GM19240 (cell line): ENCODE measurements at regions not wholly inside any gene's neighbourhood (a gene's known extent, or its start where the extent isn't known, plus 50 kb on each side); places are given as distances from the start of the nearest gene placed in this dataset.
"Not testable (repeated sequence)": the region's sequence is repeated elsewhere in the genome, so short reads cannot be mapped to it uniquely, and the experiment has no call there.

Experiments used
- DNase-seq: peaks from one replicate; pipeline ENCODE4 v3.0.0; 2011; ENCODE audit warnings: low spot score; ENCODE audit not compliant: insufficient read length

DNA sequence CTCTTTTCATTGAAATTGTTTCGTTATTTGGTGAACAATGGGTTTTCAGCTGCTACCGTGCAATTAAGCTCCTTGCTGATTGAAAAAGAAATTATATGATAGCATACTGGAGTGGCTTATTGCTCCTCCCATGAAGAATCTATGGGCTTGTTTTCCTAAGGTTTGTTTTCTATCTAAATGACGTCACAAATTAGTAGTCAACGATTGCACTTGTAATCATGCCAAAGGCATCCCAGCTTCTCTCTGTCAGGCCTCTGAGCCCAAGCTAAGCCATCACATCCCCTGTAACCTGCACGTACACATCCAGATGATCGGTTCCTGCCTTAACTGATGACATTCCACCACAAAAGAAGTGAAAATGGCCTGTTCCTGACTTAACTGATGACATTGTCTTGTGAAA, 388.0 kb upstream of the LMCD1 start:
- DNase-seq = no peak

DNA sequence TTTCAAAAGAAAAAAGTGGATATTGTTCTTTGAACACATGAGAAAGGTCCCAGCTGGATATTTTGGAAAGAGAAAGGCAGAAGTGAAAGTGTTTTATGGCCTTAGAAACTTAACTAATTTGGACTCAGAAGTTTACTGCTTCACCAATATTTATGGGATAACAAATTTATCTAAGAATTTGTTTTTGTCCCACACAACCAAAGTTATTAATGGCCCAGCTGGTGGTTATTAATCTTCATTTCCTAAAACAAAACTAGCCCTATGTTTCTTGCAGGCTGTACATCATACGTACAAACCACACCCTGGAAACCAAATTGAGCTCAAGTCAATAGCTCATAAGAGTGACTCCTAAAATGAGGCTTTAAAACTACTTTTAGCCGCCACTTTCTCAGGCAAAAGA, 372.9 kb upstream of the LMCD1 start:
- DNase-seq = no peak

DNA sequence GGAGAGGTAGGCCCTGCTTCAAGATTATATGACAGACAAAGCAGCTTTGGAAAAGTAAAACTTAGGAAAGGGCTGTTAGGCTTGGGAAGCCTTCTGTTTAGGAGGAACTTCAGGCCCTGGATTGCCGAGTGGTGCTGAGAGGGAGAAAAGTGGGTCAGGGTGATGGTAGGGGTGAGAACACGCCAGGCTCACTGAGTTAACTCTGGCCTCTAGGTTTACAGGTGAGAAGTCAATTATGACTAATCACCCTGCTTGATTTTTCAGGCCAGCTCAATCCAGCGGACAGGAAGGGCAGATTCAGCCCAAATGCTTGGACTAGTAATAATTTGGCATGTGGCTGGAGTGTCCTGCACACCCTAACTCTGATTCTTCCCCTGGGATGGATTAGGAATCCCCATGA, 365.1 kb upstream of the LMCD1 start:
- DNase-seq = no peak

DNA sequence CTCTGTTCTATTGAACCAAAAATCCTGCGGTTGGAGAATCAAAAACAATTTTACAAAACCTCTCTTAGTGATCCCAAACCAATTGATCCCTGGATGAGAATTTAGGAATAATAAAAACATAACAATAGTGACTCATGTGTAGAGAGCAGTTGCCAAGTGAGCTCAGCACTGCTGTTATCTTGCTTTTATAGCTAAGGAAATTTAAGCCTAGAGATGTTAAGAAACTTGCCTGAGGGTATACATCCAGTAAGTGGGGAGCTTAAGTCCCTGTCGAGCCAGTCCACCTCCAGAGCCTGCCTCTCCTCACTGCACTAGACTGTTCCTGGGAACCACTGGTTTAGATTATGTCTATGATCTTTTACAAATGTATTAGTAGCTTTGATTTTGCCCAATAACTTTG, 358.4 kb upstream of the LMCD1 start:
- no peak for DNase-seq

DNA sequence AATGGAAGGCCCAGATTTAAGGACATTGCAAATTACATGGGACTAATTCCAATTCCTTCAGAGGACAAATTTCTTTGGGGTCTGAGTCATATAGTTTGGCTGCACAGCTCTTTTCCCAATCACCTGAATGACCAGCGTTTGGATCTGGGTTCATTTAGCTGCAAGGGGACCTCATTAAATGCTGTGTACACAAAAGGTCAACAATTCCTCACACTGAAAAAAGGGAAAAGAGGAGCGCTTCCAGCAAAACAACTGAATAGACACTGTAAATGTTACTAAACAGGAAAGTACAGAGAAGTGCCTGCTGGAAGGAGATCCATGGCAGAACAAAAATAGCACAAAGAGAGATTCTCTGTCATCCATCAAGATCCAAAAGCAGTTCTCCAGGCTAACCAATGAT, 356.0 kb upstream of the LMCD1 start:
- DNase-seq = no peak

DNA sequence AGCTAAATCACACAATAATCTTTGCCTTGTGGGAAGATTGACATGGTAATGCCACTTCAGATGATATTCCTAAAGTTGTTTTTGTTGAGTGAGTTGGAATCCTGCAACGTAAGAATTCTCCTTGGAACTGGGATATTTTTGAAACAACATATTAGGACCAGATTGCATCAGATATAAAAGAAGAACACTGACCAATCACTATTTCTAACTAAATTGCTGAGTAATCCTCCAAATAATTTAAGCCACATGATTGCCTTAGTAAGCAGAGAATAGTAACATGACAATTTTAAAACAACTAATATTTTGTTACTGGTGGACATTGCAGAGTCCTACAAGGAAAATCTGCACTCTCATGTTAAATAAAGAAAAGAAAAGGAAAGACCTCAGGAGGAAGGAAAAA, 353.9 kb upstream of the LMCD1 start:
- DNase-seq = no peak

DNA sequence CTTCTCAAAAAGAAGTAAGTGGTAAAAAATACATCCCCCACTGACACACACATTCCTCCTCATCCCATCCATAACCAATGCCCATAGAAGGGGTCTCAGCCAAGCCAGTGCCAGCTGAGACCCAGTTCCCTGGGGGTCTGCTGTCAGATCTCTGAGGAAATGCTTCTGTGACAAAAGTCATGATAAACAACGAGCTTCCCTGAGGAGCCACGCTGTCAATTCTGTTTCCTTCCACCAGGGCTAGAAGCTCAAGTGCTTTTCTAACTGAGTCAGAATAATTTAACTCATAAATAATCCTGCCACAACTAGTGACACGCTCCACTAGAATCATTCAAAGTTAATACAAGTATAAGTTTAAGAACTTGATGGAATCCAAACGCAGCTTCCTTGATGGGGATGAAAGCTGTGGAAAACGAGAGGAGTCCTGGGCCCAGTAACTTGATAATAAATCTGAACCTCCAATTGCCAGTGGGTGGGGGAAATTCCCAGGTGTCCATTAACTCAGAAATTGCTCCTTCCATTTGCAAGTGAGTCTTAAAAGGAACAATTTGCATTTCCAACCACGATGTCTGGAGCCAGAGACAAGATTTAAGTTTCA, 348.7 kb upstream of the LMCD1 start:
- DNase-seq = no peak

DNA sequence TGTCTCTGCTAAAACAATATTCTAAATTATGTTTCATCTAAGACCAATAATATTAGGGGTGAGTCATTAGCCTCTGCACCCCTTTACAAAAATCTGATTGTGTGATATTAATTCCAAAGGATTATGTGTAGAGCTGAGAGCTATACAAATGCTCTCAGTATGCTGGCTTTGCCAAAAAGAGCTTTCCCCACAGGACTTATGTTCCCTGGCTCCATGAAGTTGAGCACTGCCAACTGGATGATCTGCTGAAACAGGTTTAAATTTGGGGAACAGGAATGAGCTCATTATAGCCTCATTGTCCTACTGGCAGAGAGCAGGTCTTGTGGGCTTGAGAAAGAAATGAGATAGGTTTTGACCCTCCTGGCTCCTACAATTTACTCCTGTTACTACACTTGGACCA, 347.8 kb upstream of the LMCD1 start:
- no peak for DNase-seq

DNA sequence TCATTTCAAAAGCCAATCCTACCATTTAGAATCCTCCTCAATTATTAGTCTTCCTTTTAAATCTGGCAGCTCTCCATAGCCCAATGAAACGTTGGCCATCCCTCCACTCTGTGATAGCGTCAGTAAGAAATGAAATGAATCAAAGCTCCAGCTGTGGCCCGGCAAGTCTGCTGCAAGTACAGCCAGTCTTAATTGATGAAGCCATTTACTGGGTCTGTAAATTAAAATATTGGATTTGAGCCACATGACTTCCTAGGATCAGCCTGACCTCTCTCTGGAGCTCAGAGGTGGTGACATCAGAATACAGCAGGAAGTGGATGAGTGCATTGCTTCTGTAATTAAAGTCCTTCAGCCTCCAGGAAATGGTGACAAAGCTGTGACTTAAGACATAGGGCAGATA, 347.0 kb upstream of the LMCD1 start:
- DNase-seq = no peak

DNA sequence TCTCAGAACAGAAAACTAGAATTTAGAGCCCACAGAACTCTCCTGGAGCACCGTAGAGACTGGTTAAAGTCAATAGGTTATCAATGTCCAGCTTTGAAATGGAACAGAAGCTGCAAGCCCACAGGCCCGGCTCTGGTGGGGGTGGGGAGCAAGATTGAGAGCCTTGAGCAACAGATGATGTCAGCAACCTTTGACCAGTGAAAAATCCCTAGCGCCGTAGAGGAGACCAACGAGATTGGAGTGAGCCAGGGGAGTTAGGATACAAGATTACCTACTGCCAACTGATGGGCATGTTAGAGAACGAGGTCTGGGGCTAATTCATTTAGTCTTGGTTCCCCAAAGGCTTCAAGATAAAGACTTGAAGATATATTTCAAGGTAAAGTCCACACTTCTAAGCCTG, 345.5 kb upstream of the LMCD1 start:
- no peak for DNase-seq

DNA sequence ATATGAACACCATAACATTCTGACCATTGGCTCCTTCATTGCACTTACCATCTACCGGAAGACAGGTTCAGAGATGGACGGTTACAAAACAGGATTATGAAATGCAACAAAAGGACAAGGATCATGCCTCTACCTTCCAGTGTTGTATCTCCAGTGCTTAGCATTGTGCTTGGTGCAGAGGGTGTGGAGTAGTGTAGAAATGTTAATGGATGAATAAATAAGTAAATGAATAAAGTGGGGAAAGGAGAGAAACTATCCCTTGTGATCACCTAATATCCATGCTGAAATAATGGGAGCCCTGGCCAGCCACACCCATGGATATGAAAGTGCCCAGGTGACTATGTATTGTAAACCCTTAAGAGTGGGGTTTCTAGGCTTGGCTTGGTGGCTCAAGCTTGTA, 344.8 kb upstream of the LMCD1 start:
- no peak for DNase-seq

DNA sequence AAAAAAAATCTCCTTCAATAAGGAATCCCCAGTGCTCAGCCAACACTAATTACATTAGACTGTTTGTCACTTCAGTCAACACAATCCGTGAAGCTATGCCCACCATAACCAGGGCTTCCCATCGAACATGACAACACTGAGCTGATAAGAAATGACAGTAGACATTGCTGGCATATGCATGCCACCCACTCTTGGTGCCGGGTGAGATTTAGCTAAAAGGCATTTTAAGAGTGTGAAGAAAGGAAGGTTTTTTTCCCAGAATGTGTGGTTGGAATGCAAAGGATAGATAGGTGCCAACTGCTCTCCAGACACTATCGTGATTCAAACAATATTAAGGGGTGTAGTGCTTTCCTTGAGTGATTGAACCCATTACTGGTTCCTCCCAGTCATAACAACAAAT, 344.0 kb upstream of the LMCD1 start:
- no peak for DNase-seq

DNA sequence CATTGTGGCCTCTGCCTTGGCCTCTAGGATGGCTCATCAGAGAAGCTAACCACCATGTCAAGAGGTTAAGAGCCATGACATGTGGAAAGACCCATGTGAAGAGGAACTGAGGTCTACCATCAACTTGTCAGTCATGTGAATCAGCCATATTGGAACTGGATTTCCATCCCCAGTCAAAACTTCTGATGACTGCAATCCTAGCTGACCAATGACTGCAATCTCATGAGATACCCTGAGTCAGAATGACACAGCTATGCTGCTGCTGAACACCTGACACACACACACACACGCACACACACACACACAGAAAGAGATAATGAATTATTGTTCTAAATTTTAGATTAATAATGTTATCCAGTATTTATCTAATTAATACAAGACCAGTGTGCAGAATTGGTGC, 337.5 kb upstream of the LMCD1 start:
- DNase-seq = no peak

DNA sequence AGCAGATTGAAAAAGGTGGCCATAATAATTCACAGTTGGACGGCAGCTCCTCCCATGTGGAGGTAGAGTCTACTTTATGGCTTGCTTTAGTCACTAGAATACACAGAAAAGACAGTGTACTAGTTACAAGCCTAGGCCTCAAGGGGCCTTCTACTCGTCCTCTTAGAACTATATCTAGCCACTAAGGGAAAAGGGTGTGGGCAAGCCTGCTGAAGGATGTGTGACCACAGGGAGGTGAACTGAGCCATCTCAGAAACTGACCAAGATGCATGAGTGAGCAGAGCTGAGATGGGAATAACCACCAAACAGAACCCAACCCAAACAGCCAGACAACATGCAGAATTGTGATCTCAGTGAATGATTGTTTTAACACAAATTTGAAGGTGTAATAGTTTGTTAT, 335.6 kb upstream of the LMCD1 start:
- no peak for DNase-seq

DNA sequence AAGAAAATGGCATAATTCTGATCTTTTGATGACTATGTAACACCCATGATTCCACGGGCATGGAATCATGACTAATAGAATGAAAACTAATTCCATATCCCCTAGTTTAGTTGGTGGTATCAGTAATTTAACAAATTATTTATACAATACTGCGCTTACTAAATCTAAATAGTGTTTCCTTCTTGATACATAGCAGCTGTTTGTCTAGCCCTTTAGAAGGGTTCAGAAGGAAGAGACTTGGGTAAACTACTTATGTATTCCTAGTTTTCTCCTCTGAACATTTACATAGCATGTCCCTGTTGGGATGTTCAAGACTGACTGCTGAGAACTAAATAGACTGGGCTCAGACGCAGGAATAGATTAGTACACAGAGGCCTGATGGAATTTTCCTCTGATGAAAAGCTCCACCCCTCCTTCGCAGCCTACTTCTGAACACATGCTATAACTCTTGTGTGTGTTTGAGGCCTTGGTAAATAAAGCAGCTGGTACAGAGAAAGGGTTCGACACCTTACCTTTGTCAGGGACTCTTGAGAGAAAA, 330.6 kb upstream of the LMCD1 start:
- DNase-seq = no peak

DNA sequence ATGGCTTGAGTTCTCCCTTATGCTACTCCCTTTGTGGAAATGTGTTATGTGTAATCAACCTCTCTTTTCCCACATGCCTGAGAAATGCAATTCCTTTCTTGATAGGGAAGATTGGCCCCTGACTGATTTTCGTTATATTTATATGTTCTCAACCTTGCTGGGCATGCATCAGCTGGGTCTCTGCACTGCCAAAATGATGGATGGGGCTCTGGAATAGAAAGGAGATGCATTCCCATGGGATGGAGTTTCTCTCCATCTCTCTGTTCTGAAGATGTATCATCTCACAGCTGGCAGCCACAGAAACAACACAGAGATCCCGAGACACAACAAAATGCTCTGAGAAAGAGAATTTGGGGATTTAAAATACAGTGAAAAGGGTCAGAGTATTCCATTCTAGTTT, 327.7 kb upstream of the LMCD1 start:
- no peak for DNase-seq

DNA sequence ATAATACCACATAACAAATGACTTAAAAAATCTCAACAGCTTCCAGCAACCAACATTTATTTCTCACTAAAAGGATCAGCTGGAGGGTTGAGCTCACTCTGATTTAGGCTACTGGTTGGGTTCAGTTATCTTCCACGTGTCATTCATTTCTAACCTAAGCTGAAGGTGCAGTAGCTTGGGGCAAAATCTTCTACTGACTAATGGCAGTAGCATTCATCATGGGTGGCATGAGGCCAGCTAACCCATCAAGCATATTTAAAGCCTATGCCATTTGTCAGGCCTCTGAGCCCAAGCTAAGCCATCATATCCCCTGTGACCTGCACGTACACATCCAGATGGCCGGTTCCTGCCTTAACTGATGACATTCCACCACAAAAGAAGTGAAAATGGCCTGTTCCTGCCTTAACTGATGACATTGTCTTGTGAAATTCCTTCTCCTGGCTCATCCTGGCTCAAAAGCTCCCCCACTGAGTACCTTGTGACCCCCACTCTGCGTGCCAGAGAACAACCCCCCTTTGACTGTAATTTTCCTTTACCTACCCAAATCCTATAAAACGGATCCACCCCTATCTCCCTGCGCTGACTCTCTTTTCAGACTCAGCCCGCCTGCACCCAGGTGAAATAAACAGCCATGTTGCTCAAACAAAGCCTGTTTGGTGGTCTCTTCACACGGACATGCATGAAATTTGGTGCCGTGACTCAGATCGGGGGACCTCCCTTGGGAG, 324.7 kb upstream of the LMCD1 start:
- not testable (repeated sequence) for DNase-seq

DNA sequence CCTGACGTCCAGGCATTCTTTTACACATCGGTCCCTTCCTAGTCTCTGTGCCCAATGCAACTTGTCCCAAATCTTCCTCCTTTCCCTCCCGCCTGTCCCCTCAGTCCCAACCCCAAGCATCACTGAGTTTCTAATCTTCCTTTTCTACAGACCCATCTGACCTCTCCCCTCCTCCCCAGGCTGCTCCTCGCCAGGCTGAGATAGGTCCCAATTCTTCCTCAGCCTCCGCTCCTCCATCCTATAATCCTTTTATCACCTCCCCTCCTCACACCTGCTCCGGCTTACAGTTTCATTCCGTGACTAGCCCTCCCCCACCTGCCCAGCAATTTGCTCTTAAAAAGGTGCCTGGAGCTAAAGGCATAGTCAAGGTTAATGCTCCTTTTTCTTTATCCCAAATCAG, 323.1 kb upstream of the LMCD1 start:
- not testable (repeated sequence) for DNase-seq

DNA sequence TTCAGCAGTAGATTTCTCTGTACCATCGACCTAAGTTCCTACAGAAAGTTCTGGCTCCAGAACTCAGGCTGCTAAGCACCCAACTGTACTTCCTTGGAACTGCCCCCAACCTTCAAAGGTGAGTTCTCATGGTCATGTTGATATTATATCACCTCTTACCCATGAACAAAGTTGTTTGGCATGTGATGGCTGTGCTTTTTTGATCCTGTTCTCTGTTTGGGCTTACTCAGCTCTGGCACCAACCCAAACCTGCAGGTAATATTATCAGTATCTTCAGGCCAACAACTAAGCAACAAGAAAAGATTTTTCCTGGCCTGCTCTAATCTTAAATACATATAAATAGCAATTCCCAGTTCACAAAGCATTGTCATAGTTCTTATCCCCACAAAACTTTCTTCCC, 318.7 kb upstream of the LMCD1 start:
- no peak for DNase-seq

DNA sequence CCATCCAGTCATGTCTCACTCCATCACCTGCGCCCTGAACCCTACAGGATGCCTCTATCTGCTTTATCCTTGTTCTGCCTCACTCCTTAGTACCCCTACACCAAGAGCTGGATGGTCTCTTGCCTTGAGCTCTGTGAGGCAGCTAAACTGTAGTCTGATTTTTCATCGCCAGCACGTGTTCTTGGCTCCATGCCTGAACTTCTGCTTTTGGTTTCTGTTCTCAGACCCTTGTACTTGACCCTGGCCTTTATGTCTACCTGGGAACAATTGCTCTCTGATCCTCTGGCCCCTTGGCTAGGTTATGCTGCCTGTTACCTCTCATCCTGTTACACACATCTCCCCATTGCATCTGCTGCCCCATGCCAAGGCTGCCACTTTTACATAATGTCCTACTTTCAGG, 318.0 kb upstream of the LMCD1 start:
- no peak for DNase-seq

DNA sequence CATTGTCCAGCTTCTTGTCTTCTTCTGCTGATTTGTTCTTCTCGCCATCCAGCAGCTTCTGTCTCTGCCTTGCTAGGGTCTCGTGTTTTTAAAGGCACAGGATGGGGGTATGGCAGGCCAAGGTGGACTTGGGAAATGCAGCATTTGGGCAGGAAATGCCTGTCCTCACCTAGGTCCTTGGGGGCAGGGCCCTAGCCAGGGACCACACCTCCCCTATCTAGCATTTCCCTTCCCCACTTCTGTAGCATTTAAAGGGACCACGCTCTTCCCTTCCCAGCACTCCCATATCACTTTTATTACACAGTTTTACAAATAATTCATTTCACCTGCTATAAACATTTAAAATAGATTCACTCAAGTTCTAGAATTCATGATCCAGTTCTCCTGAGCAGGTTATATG, 315.4 kb upstream of the LMCD1 start:
- no peak for DNase-seq

DNA sequence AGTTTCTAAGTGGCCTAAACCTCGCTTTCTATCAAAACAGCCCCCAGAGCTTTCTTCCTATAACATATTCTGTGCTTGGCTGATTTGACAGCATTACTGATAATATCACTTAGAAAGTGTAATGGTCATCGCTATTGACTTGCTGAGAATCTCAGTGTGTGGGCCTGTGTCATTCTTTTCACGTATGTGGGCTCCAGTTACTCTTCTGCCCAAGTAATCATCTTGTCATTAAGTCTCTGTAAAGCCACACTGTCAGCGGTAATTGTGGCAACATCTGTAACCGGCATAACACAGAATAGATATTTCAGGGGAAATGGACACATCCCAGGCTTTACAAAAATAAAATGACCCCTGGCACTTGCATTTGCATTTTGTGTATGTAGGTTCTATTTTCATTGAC, 313.6 kb upstream of the LMCD1 start:
- DNase-seq = no peak

DNA sequence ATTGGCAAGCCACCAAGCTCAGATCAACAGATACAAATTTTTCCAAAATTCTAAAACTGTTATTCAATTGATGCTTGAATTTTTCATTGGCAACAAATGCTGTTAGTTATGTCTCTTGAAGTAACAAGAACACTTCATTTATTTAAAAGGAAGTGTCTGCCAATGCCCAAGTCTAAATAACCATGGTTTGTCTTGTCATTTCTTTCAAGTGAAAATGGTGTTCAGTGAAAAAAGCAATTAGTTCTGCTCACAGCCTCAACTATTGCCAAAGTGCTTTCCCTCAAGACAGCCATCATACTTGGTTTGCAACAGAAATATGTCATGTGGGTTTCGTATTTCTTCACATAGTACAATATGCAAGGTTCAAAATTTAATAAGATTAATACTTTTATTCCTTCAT, 312.6 kb upstream of the LMCD1 start:
- DNase-seq = no peak
